Liver (tissue), 8 donors: ENCODE measurements at regions not wholly inside any gene's neighbourhood (a gene's known extent, or its start where the extent isn't known, plus 50 kb on each side); places are given as distances from the start of the nearest gene placed in this dataset.

Experiments used
- DNase-seq: peaks from one replicate; pipeline ENCODE4 v3.0.0-alpha.2; 2017; ENCODE audit warnings: low spot score
- H3K27ac ChIP-seq, 2 donors: one replicate each; pipeline ENCODE4 v1.7.0; 2013; ENCODE audit warnings: inconsistent platforms in 2 of 2, low read length in 2 of 2, control low read depth in 1 of 2, low read depth in 1 of 2, mild to moderate bottlenecking in 1 of 2
- H3K27me3 ChIP-seq, 4 donors: one replicate each; pipeline versions ENCODE4 v1.6.1 to v1.7.0; 2013; ENCODE audit warnings: low read length in 3 of 4, inconsistent platforms in 1 of 4, mild to moderate bottlenecking in 1 of 4, moderate library complexity in 1 of 4; ENCODE audit not compliant: control insufficient read depth in 4 of 4, insufficient read depth in 4 of 4
- H3K36me3 ChIP-seq, 4 donors: one replicate each; pipeline versions ENCODE4 v1.6.1 to v1.7.0; 2013; ENCODE audit warnings: low read length in 3 of 4, mild to moderate bottlenecking in 3 of 4, low read depth in 1 of 4, moderate library complexity in 1 of 4; ENCODE audit not compliant: control insufficient read depth in 4 of 4, insufficient read depth in 3 of 4
- H3K4me1 ChIP-seq, 4 donors: one replicate each; pipeline versions ENCODE4 v1.6.1 to v1.7.0; 2013; ENCODE audit warnings: low read length in 3 of 4, mild to moderate bottlenecking in 3 of 4, moderate library complexity in 1 of 4; ENCODE audit not compliant: control insufficient read depth in 4 of 4, insufficient read depth in 4 of 4
- H3K4me3 ChIP-seq, 3 donors: one replicate each; pipeline versions ENCODE4 v1.6.1 to v1.7.0; 2013; ENCODE audit warnings: low read length in 3 of 3, control low read depth in 1 of 3, low read depth in 1 of 3, mild to moderate bottlenecking in 1 of 3
- H3K9ac ChIP-seq, 2 donors: one replicate each; pipeline ENCODE4 v1.7.0; 2013; ENCODE audit warnings: low read length in 2 of 2, mild to moderate bottlenecking in 2 of 2, moderate library complexity in 2 of 2, control low read depth in 1 of 2, low read depth in 1 of 2
- H3K9me3 ChIP-seq, 4 donors: one replicate each; pipeline versions ENCODE4 v1.6.1 to v1.7.0; 2013; ENCODE audit warnings: low read length in 3 of 4; ENCODE audit not compliant: control insufficient read depth in 4 of 4
- ATF3 ChIP-seq: IDR thresholded peaks from 2 replicates; pipeline ENCODE4 v1.6.1; 2016; ENCODE audit warnings: antibody characterized with exemption
- CTCF ChIP-seq: fragments of 150-350 bp; IDR thresholded peaks from 2 replicates; pipeline ENCODE4 v1.5.1; 2017; ENCODE audit warnings: improper control_type of control experiment, low read depth, low read length; ENCODE audit not compliant: missing input control
- EGR1 ChIP-seq, 2 donors: IDR thresholded peaks; 2 replicates each; pipeline ENCODE4 v1.6.1; 2016 to 2018; ENCODE audit warnings: antibody characterized with exemption in 2 of 2, low read depth in 2 of 2
- FOXA1 ChIP-seq: IDR thresholded peaks from 2 replicates; pipeline ENCODE4 v1.6.1; 2016; ENCODE audit warnings: antibody characterized with exemption
- FOXA2 ChIP-seq: IDR thresholded peaks from 2 replicates; pipeline ENCODE4 v1.6.1; 2016; ENCODE audit warnings: antibody characterized with exemption
- GABPA ChIP-seq, 2 donors: IDR thresholded peaks in 1 of 2; conservative IDR thresholded peaks in 1 of 2; 2 replicates each; pipeline ENCODE4 v1.6.1; 2016; ENCODE audit warnings: antibody characterized with exemption in 2 of 2, mild to moderate bottlenecking in 1 of 2, moderate library complexity in 1 of 2
- HNF4A ChIP-seq, 2 donors: conservative IDR thresholded peaks; 2 replicates each; pipeline ENCODE4 v1.6.1; 2016; ENCODE audit warnings: antibody characterized with exemption in 2 of 2, mild to moderate bottlenecking in 2 of 2
- HNF4G ChIP-seq: IDR thresholded peaks from 2 replicates; pipeline ENCODE4 v1.6.1; 2016; ENCODE audit warnings: antibody characterized with exemption
- JUND ChIP-seq, 2 donors: IDR thresholded peaks; 2 replicates each; pipeline ENCODE4 v1.6.1; 2016; ENCODE audit warnings: antibody characterized with exemption in 2 of 2
- MAX ChIP-seq: IDR thresholded peaks from 2 replicates; pipeline ENCODE4 v1.6.1; 2016; ENCODE audit warnings: antibody characterized with exemption
- RAD21 ChIP-seq, 2 donors: IDR thresholded peaks; 2 replicates each; pipeline ENCODE4 v1.6.1; 2016; ENCODE audit warnings: antibody characterized with exemption in 2 of 2, mild to moderate bottlenecking in 2 of 2
- REST ChIP-seq: IDR thresholded peaks from 2 replicates; pipeline ENCODE4 v1.6.1; 2016; ENCODE audit warnings: antibody characterized with exemption, mild to moderate bottlenecking
- RXRA ChIP-seq, 2 donors: IDR thresholded peaks; 2 replicates each; pipeline ENCODE4 v1.6.1; 2017 to 2018; ENCODE audit warnings: antibody characterized with exemption in 2 of 2, mild to moderate bottlenecking in 1 of 2
- SP1 ChIP-seq: IDR thresholded peaks from 2 replicates; pipeline ENCODE4 v1.6.1; 2018; ENCODE audit warnings: antibody characterized with exemption, mild to moderate bottlenecking
- TAF1 ChIP-seq: conservative IDR thresholded peaks from 2 replicates; pipeline ENCODE4 v1.6.1; 2016; ENCODE audit warnings: antibody characterized with exemption, mild to moderate bottlenecking
- YY1 ChIP-seq: IDR thresholded peaks from 2 replicates; pipeline ENCODE4 v1.6.1; 2016; ENCODE audit warnings: antibody characterized with exemption, mild to moderate bottlenecking
- ZBTB33 ChIP-seq: IDR thresholded peaks from 2 replicates; pipeline ENCODE4 v1.6.1; 2016; ENCODE audit warnings: antibody characterized with exemption
- WGBS: extraction: QIAGEN DNeasy Blood & Tissue Kit; methylation state at CpG from one replicate; pipeline ENCODE4 v1.1.7; 2013; 5-methylcytosine and 5-hydroxymethylcytosine counted together
- donor health status: healthy.
- donor health status: healthy.
- donor health status: healthy.
- donor health status: healthy.
- donor health status: healthy.

GRCh38 chr13:26976313-26976712, 195.3 kb downstream of the USP12 start:
- 90% methylated on average over 1 of the region's 1 CpG for WGBS
- Histone ChIP-seq H3K27me3 (no peaks in the 10 kb centered on the region), H3K4me1 (no peaks in the 10 kb centered on the region), H3K9me3 (no peaks in the 10 kb centered on the region), H3K9ac (no peak overlapping the region), H3K4me3 (no peak overlapping the region), H3K36me3 (no peaks in the 10 kb centered on the region), H3K27ac (no peak overlapping the region)
- no peak for DNase-seq
- TF ChIP-seq CTCF (no peak), GABPA (IDR thresholded peaks at IDR 0.05 in 1 of 2, conservative IDR thresholded peaks at IDR 0.05 in 1 of 2) (no peak)

GRCh38 chr13:26973946-26974345, 197.7 kb downstream of the USP12 start:
- no peaks in the 10 kb centered on the region for H3K27me3 ChIP-seq
- TF ChIP-seq HNF4G, result no peak
- no peak for TF ChIP-seq RXRA (IDR thresholded peaks at IDR 0.05)
- no peak for TF ChIP-seq CTCF
- TF ChIP-seq FOXA1, result no peak
- no peak for TF ChIP-seq ATF3
- no peak for TF ChIP-seq RAD21 (IDR thresholded peaks at IDR 0.05)
- no peak for TF ChIP-seq EGR1 (IDR thresholded peaks at IDR 0.05; ENCODE audit: low read depth in 2 of 2)
- no peak for TF ChIP-seq JUND (IDR thresholded peaks at IDR 0.05)
- no peak for TF ChIP-seq GABPA (IDR thresholded peaks at IDR 0.05 in 1 of 2, conservative IDR thresholded peaks at IDR 0.05 in 1 of 2)
- TF ChIP-seq TAF1, result no peak
- no peak for TF ChIP-seq YY1
- no peak for TF ChIP-seq FOXA2
- no peak for TF ChIP-seq MAX
- TF ChIP-seq ZBTB33, result no peak
- no peak for TF ChIP-seq SP1
- TF ChIP-seq HNF4A (conservative IDR thresholded peaks at IDR 0.05), result no peak
- TF ChIP-seq REST, result no peak
- no peaks in the 10 kb centered on the region for H3K36me3 ChIP-seq
- H3K4me1 ChIP-seq, result peaks cover 3 to 8% (median 4%) of the 10 kb centered on the region in 4 donors
- no peaks in the 10 kb centered on the region for H3K9me3 ChIP-seq
- H3K27ac ChIP-seq, result no peak overlapping the region
- 94% methylated on average over 4 of the region's 4 CpGs for WGBS
- no peak for DNase-seq
- no peak overlapping the region for H3K9ac ChIP-seq
- H3K4me3 ChIP-seq, result no peak overlapping the region
